Osteocyte (in vitro differentiated cells): ENCODE measurements at regions not wholly inside any gene's neighbourhood (a gene's known extent, or its start where the extent isn't known, plus 50 kb on each side); places are given as distances from the start of the nearest gene placed in this dataset.

Experiments used
- DNase-seq: peaks from one replicate; pipeline ENCODE4 v3.0.0; 2021; ENCODE audit warnings: mixed read lengths; ENCODE audit not compliant: unreplicated experiment; ENCODE audit errors: extremely low spot score
- H3K27ac Mint-ChIP-seq: one replicate; pipeline ENCODE4 v1.8.0; 2021; ENCODE audit warnings: mild to moderate bottlenecking, mixed read lengths; ENCODE audit not compliant: unreplicated experiment
- H3K27me3 Mint-ChIP-seq: one replicate; pipeline ENCODE4 v1.8.0; 2021; ENCODE audit warnings: mixed read lengths; ENCODE audit not compliant: unreplicated experiment
- H3K36me3 Mint-ChIP-seq: one replicate; pipeline ENCODE4 v1.8.0; 2021; ENCODE audit warnings: mixed read lengths; ENCODE audit not compliant: unreplicated experiment
- H3K4me1 Mint-ChIP-seq: one replicate; pipeline ENCODE4 v1.8.0; 2021; ENCODE audit warnings: mixed read lengths; ENCODE audit not compliant: unreplicated experiment
- H3K4me3 Mint-ChIP-seq: one replicate; pipeline ENCODE4 v1.8.0; 2021; ENCODE audit warnings: mild to moderate bottlenecking, moderate library complexity, mixed read lengths; ENCODE audit not compliant: unreplicated experiment
- H3K9me3 Mint-ChIP-seq: one replicate; pipeline ENCODE4 v1.8.0; 2021; ENCODE audit warnings: mixed read lengths; ENCODE audit not compliant: unreplicated experiment
- TF ChIP-seq, protein P1 (sequence below): fragments of 200-600 bp; sonication (generic); IDR thresholded peaks from 2 replicates; pipeline ENCODE4 v1.5.0; 2021; ENCODE audit warnings: antibody characterized with exemption, mild to moderate bottlenecking, moderate library complexity

GRCh38 chr5:167664222-167664804 is 627.1 kb upstream of the WWC1 start:
- TF ChIP-seq, protein P1, sequence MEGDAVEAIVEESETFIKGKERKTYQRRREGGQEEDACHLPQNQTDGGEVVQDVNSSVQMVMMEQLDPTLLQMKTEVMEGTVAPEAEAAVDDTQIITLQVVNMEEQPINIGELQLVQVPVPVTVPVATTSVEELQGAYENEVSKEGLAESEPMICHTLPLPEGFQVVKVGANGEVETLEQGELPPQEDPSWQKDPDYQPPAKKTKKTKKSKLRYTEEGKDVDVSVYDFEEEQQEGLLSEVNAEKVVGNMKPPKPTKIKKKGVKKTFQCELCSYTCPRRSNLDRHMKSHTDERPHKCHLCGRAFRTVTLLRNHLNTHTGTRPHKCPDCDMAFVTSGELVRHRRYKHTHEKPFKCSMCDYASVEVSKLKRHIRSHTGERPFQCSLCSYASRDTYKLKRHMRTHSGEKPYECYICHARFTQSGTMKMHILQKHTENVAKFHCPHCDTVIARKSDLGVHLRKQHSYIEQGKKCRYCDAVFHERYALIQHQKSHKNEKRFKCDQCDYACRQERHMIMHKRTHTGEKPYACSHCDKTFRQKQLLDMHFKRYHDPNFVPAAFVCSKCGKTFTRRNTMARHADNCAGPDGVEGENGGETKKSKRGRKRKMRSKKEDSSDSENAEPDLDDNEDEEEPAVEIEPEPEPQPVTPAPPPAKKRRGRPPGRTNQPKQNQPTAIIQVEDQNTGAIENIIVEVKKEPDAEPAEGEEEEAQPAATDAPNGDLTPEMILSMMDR = no peak
- H3K4me1 Mint-ChIP-seq = peaks cover 15% of the 10 kb centered on the region
- H3K4me3 Mint-ChIP-seq = no peak overlapping the region
- H3K9me3 Mint-ChIP-seq = no peaks in the 10 kb centered on the region
- no peaks in the 10 kb centered on the region for H3K36me3 Mint-ChIP-seq
- H3K27ac Mint-ChIP-seq = no peak overlapping the region
- no peaks in the 10 kb centered on the region for H3K27me3 Mint-ChIP-seq
- no peak for DNase-seq

DNA sequence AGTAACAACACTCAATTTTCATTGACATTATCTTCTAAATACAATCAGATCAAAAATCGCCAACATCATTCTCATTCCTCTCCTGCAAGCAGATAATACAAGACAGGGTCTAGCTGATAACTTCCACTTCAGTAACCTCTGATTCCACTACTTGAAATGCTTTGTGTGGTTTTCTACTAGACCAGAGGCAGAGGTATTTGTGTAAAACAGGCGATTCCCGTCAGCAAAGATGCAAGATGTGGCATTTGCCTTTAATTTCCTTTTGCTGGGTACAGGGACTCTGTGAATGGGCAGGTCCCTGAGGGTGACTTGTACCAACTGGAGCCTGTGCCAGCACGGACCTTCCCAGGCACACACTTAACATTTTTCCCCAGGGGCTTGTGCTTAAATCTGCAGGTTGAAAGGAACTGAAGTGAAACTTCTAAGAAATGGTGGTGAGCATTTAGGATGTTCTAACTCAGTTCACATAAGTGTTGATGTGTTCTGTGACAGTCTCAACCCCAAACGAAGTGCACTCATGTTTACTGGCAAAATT is 625.5 kb upstream of the WWC1 start:
- no peak for DNase-seq

DNA sequence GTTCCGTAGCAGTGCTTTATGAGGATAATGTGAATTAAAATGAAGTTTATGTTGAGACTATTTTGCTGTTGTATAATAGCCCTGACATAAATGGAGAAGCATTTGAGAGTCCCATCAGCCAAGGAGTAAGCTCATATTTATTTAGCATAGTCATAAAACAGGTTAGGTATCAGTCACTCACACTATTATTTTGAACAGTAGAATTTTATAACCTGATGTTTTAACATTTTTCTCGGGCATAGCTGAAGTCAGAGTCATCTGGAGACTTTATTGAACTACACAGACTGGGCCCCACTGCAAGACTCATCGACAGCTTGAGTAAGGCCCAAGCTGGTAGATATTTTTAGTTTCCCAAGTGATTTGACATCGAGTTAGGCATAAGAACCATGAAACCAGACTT is 620.3 kb upstream of the WWC1 start:
- DNase-seq = no peak
- H3K36me3 Mint-ChIP-seq = no peaks in the 10 kb centered on the region
- H3K4me1 Mint-ChIP-seq = peaks cover 1% of the 10 kb centered on the region
- no peak overlapping the region for H3K27ac Mint-ChIP-seq
- peaks cover 6% of the 10 kb centered on the region for H3K9me3 Mint-ChIP-seq
- TF ChIP-seq, protein P1 = no peak
- H3K4me3 Mint-ChIP-seq = no peak overlapping the region
- H3K27me3 Mint-ChIP-seq = no peaks in the 10 kb centered on the region

More for the DNA sequence above, 625.5 kb upstream of the WWC1 start:
- H3K4me3 Mint-ChIP-seq = no peak overlapping the region
- no peaks in the 10 kb centered on the region for H3K36me3 Mint-ChIP-seq
- no peaks in the 10 kb centered on the region for H3K27me3 Mint-ChIP-seq
- no peaks in the 10 kb centered on the region for H3K9me3 Mint-ChIP-seq
- no peak overlapping the region for H3K27ac Mint-ChIP-seq
- H3K4me1 Mint-ChIP-seq = peaks cover 15% of the 10 kb centered on the region
- TF ChIP-seq, protein P1 = no peak

DNA sequence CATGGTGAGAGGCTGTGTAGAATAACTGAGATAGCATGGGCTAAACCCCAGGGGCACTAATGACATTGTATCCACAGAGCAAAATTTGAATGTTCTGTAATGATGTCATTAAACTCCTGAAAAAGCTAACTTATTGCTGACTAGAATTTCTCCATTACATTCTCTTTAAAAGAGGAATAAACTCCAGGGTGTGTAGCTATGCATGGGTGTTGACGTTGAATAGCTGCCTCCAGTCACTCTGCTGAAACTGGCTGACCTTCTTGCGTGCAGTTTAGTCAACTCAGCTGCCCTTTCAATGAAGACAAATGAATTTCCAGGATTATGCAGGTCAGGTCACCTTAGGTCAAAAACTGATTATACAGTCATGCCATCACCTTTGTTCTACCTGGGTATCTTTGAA is 617.5 kb upstream of the WWC1 start:
- Mint-ChIP-seq H3K4me1 (no peaks in the 10 kb centered on the region), H3K27me3 (no peaks in the 10 kb centered on the region), H3K27ac (no peak overlapping the region), H3K9me3 (peaks cover 17% of the 10 kb centered on the region), H3K36me3 (no peaks in the 10 kb centered on the region), H3K4me3 (no peak overlapping the region)
- TF ChIP-seq, protein P1 = no peak
- DNase-seq = no peak

DNA sequence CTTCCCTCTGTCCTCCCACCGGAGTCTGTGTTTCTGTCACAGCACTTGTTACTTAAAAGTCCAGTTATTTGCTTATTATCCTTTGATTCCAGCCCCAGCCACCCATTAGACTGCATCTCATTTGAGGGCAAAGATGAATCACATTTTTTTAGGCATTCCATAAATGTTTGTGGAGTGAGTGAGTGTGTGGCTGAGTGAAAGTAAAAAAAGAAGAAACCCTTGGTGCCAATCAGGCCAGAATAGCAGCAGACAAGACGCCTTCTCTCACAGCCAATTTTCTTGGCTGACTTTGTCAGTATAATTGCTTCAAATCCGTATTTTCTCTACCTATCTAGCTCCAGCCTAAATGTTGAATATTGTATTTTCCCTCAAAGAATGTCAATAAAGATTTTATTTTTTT is 613.0 kb upstream of the WWC1 start:
- no peaks in the 10 kb centered on the region for H3K27me3 Mint-ChIP-seq
- no peak overlapping the region for H3K27ac Mint-ChIP-seq
- H3K4me3 Mint-ChIP-seq = no peak overlapping the region
- TF ChIP-seq, protein P1 = no peak
- peaks cover 23% of the 10 kb centered on the region for H3K9me3 Mint-ChIP-seq
- DNase-seq = no peak
- no peaks in the 10 kb centered on the region for H3K36me3 Mint-ChIP-seq
- no peaks in the 10 kb centered on the region for H3K4me1 Mint-ChIP-seq
